ENCODE measurements at regions not wholly inside any gene's neighbourhood (a gene's known extent, or its start where the extent isn't known, plus 50 kb on each side); places are given as distances from the start of the nearest gene placed in this dataset.
"Not testable (repeated sequence)": the region's sequence is repeated elsewhere in the genome, so short reads cannot be mapped to it uniquely, and the experiment has no call there.

- Mint-ChIP-seq H3K9me3 (peaks cover 56% of the 10 kb centered on the region), H3K27me3 (peaks cover 2% of the 10 kb centered on the region), H3K27ac (no peak overlapping the region), H3K4me1 (no peaks in the 10 kb centered on the region), H3K4me3 (no peak overlapping the region), H3K36me3 (ENCODE audit: low read depth) (peaks cover 4% of the 10 kb centered on the region)
- DNase-seq = no peak
- no peak for ATAC-seq
Measured at GRCh38 chr19:57016076-57016475, 103.7 kb upstream of the USP29 start.

- Mint-ChIP-seq H3K27me3 (peaks cover 2% of the 10 kb centered on the region), H3K4me3 (no peak overlapping the region), H3K9me3 (peaks cover 57% of the 10 kb centered on the region), H3K27ac (no peak overlapping the region), H3K36me3 (ENCODE audit: low read depth) (peaks cover 4% of the 10 kb centered on the region), H3K4me1 (no peaks in the 10 kb centered on the region)
- no peak for DNase-seq
- ATAC-seq = no peak
Measured at GRCh38 chr19:57016491-57016890, 103.3 kb upstream of the USP29 start.

- ATAC-seq = no peak
- Mint-ChIP-seq H3K4me1 (no peaks in the 10 kb centered on the region), H3K27me3 (no peaks in the 10 kb centered on the region), H3K9me3 (peaks cover 58% of the 10 kb centered on the region), H3K36me3 (ENCODE audit: low read depth) (no peaks in the 10 kb centered on the region), H3K27ac (no peak overlapping the region), H3K4me3 (no peak overlapping the region)
- DNase-seq = no peak
Measured at GRCh38 chr19:57025491-57025890, 94.3 kb upstream of the USP29 start.

- no peak for ATAC-seq
- Mint-ChIP-seq H3K4me1 (no peaks in the 10 kb centered on the region), H3K9me3 (peaks cover 55% of the 10 kb centered on the region), H3K27ac (no peak overlapping the region), H3K4me3 (no peak overlapping the region), H3K36me3 (ENCODE audit: low read depth) (no peaks in the 10 kb centered on the region), H3K27me3 (no peaks in the 10 kb centered on the region)
- no peak for DNase-seq
Measured at GRCh38 chr19:57026476-57026875, 93.3 kb upstream of the USP29 start.

GRCh38 chr19:57027360-57027759 lies 92.4 kb upstream of the USP29 start:
- peaks cover 50% of the 10 kb centered on the region for H3K9me3 Mint-ChIP-seq
- H3K4me1 Mint-ChIP-seq = no peaks in the 10 kb centered on the region
- DNase-seq (no peak), ATAC-seq (no peak)
- H3K27ac Mint-ChIP-seq = no peak overlapping the region
- H3K4me3 Mint-ChIP-seq = no peak overlapping the region
- H3K36me3 Mint-ChIP-seq (ENCODE audit: low read depth) = peaks cover 3% of the 10 kb centered on the region
- H3K27me3 Mint-ChIP-seq = no peaks in the 10 kb centered on the region

- ATAC-seq (no peak), DNase-seq (no peak)
- H3K27ac Mint-ChIP-seq = no peak overlapping the region
- H3K4me1 Mint-ChIP-seq = no peaks in the 10 kb centered on the region
- peaks cover 48% of the 10 kb centered on the region for H3K9me3 Mint-ChIP-seq
- H3K36me3 Mint-ChIP-seq (ENCODE audit: low read depth) = peaks cover 7% of the 10 kb centered on the region
- no peak overlapping the region for H3K4me3 Mint-ChIP-seq
- H3K27me3 Mint-ChIP-seq = no peaks in the 10 kb centered on the region
Measured at GRCh38 chr19:57028804-57029525, 90.8 kb upstream of the USP29 start.

- Mint-ChIP-seq H3K36me3 (ENCODE audit: low read depth) (peaks cover 9% of the 10 kb centered on the region), H3K4me1 (no peaks in the 10 kb centered on the region), H3K27me3 (no peaks in the 10 kb centered on the region), H3K4me3 (no peak overlapping the region), H3K27ac (no peak overlapping the region), H3K9me3 (peaks cover 45% of the 10 kb centered on the region)
- ATAC-seq (no peak), DNase-seq (no peak)
Measured at GRCh38 chr19:57031106-57031505, 88.7 kb upstream of the USP29 start.

- peaks cover 47% of the 10 kb centered on the region for H3K9me3 Mint-ChIP-seq
Measured at GRCh38 chr19:57033576-57033975, 86.2 kb upstream of the USP29 start.

GRCh38 chr19:57034544-57034943 lies 85.2 kb upstream of the USP29 start:
- peaks cover 50% of the 10 kb centered on the region for H3K9me3 Mint-ChIP-seq
- no peak overlapping the region for H3K27ac Mint-ChIP-seq
- H3K4me1 Mint-ChIP-seq = no peaks in the 10 kb centered on the region
- peaks cover 13% of the 10 kb centered on the region for H3K36me3 Mint-ChIP-seq (ENCODE audit: low read depth)
- DNase-seq = no peak
- no peak overlapping the region for H3K4me3 Mint-ChIP-seq
- ATAC-seq = no peak
- no peaks in the 10 kb centered on the region for H3K27me3 Mint-ChIP-seq

More at GRCh38 chr19:57033576-57033975, 86.2 kb upstream of the USP29 start:
- Mint-ChIP-seq H3K27me3 (no peaks in the 10 kb centered on the region), H3K4me1 (no peaks in the 10 kb centered on the region), H3K27ac (no peak overlapping the region), H3K4me3 (no peak overlapping the region), H3K36me3 (ENCODE audit: low read depth) (peaks cover 13% of the 10 kb centered on the region)
- ATAC-seq = no peak
- no peak for DNase-seq

- ATAC-seq, H3K27ac Mint-ChIP-seq, H3K4me1 Mint-ChIP-seq, DNase-seq, H3K4me3 Mint-ChIP-seq, H3K27me3 Mint-ChIP-seq: not testable (repeated sequence)
- Mint-ChIP-seq H3K9me3 (peaks cover 56% of the 10 kb centered on the region), H3K36me3 (ENCODE audit: low read depth) (peaks cover 13% of the 10 kb centered on the region)
Measured at GRCh38 chr19:57035740-57036139, 84.0 kb upstream of the USP29 start.

GRCh38 chr19:57037556-57037955 lies 82.2 kb upstream of the USP29 start:
- Mint-ChIP-seq H3K27ac (no peak overlapping the region), H3K27me3 (no peaks in the 10 kb centered on the region), H3K4me3 (no peak overlapping the region), H3K4me1 (no peaks in the 10 kb centered on the region), H3K9me3 (peaks cover 62% of the 10 kb centered on the region), H3K36me3 (ENCODE audit: low read depth) (peaks cover 9% of the 10 kb centered on the region)
- DNase-seq = no peak
- no peak for ATAC-seq

GRCh38 chr19:57047743-57048142 lies 72.0 kb upstream of the USP29 start:
- no peak overlapping the region for H3K4me3 Mint-ChIP-seq
- peaks cover 3% of the 10 kb centered on the region for H3K36me3 Mint-ChIP-seq (ENCODE audit: low read depth)
- no peak for ATAC-seq
- H3K9me3 Mint-ChIP-seq = peaks cover 28% of the 10 kb centered on the region
- no peak overlapping the region for H3K27ac Mint-ChIP-seq
- no peak for DNase-seq
- no peaks in the 10 kb centered on the region for H3K27me3 Mint-ChIP-seq
- H3K4me1 Mint-ChIP-seq = no peaks in the 10 kb centered on the region

- Mint-ChIP-seq H3K4me3 (no peak overlapping the region), H3K27ac (no peak overlapping the region), H3K27me3 (no peaks in the 10 kb centered on the region), H3K9me3 (peaks cover 40% of the 10 kb centered on the region), H3K36me3 (ENCODE audit: low read depth) (peaks cover 3% of the 10 kb centered on the region), H3K4me1 (no peaks in the 10 kb centered on the region)
- ATAC-seq (no peak), DNase-seq (no peak)
Measured at GRCh38 chr19:57050863-57051262, 68.9 kb upstream of the USP29 start.

GRCh38 chr19:57052081-57052480 lies 67.7 kb upstream of the USP29 start:
- Mint-ChIP-seq H3K27ac (no peak overlapping the region), H3K4me1 (no peaks in the 10 kb centered on the region), H3K27me3 (no peaks in the 10 kb centered on the region), H3K36me3 (ENCODE audit: low read depth) (peaks cover 3% of the 10 kb centered on the region), H3K4me3 (no peak overlapping the region), H3K9me3 (peaks cover 39% of the 10 kb centered on the region)
- ATAC-seq (no peak), DNase-seq (no peak)

- Mint-ChIP-seq H3K4me1 (no peaks in the 10 kb centered on the region), H3K27me3 (no peaks in the 10 kb centered on the region), H3K9me3 (peaks cover 38% of the 10 kb centered on the region), H3K4me3 (no peak overlapping the region), H3K36me3 (ENCODE audit: low read depth) (peaks cover 1% of the 10 kb centered on the region), H3K27ac (no peak overlapping the region)
- no peak for ATAC-seq
- DNase-seq = no peak
Measured at GRCh38 chr19:57053401-57053800, 66.4 kb upstream of the USP29 start.

- Mint-ChIP-seq H3K27me3 (no peaks in the 10 kb centered on the region), H3K9me3 (peaks cover 42% of the 10 kb centered on the region), H3K4me1 (no peaks in the 10 kb centered on the region), H3K27ac (no peak overlapping the region), H3K36me3 (ENCODE audit: low read depth) (no peaks in the 10 kb centered on the region), H3K4me3 (no peak overlapping the region)
- ATAC-seq = no peak
- DNase-seq = no peak
Measured at GRCh38 chr19:57055956-57056355, 63.8 kb upstream of the USP29 start.
